Medulla oblongata (tissue), 1 donor: ENCODE measurements at regions not wholly inside any gene's neighbourhood (a gene's known extent, or its start where the extent isn't known, plus 50 kb on each side); places are given as distances from the start of the nearest gene placed in this dataset.
"Not testable (repeated sequence)": the region's sequence is repeated elsewhere in the genome, so short reads cannot be mapped to it uniquely, and the experiment has no call there.

ENCODE experiments used
- DNase-seq: peaks from one replicate; pipeline ENCODE4 v3.0.0-alpha.2; 2015; ENCODE audit errors: extremely low spot score

DNA sequence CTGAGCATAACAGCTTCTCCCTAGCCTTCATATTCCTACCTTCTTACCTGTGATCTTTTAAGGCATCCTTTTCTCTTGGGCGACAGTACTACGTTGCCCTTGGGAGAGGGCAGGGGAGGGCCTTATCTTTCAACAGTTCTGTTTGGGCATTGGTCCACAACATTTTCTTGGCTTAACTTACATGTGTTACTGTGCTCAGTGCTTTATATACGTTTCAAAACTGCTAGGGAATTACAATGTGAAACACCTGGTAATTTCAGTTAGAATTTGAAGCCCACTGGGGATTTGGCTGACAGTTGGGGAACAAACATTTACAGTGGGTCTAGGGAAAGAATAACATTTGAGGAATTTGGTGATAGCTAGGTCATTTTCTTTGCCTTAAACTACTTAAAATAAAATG lies 667.1 kb downstream of the PRIM2 start:
- not testable (repeated sequence) for DNase-seq

GRCh38 chr6:57985734-57986133 lies 668.3 kb downstream of the PRIM2 start:
- not testable (repeated sequence) for DNase-seq

DNA sequence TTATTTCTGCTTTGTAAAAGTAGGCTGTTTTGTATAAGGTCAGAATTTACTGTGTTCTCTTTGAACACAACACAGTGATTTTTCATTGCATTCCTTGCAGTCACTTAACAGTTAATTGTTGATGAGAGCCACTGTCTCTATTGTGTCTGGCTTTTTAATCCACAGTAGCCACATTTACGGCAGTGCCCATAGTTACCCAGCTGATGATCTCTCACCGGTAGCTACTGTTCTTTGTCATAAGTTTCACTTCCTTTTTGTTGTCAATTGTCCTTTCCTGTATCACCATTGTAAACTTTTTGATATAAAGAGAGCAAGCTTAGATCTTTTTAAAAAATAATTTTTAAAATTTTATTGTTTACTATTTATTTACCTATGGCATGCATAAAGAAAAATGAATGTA lies 669.2 kb downstream of the PRIM2 start:
- DNase-seq, result not testable (repeated sequence)

DNA sequence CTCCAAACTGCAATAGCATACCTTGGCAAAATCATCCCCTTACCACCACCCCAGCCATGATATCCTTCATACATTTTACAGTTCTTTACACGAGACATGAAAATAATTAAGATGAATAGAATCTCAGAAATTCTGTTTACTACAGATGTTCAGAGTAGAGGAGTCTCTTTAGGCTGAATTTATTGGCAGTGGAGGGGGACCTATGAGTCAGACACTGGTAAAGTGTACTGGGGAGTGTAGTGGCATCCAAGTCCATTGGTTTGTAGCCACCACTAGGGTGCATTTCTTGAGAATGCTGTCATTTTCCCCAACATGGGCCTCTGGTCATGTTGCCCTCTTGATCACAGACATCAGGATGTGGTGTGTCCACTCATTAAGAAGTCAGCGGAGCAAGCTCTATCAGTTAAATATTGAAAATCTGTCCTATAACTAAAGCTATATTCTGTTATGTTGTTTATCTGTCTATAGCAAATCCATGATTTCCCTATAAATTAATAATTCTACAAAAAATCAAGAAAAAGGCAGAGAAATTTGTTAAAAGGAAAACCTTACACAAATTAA lies 672.2 kb downstream of the PRIM2 start:
- DNase-seq, result not testable (repeated sequence)

DNA sequence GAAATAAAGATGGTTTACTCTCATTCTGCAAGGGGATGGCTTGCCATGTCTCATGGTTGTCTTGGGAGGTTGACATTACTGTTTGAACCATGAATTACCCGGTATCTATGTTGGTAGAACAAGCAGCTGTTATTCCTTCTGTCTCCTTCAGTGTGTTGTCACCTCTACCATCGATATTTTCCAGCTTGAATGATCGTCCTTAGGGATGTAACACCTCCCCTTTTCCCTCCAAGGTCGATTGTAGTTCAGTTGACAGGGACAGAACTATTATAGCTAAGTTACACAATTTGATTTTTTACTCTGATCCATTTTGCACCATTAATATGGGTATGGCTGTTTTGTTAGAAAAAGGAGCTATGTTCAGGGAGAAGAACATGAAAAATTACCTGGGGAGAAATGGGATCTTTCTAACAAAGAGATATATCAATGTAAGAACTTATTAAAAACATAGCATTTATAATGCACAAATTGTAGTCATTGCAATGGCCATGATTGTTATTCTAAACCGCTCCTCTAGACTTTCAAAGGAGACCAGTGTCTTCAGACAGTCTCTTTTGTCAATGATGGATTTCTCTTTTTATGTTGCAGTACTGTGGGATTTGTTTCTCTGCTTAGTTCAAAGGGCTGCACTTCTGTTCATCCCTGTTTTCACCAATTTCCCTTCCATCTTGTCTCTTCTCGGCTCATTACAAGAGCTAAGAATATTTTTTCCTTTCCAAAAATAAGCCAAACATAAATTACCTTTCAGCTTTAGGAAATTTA lies 681.6 kb downstream of the PRIM2 start:
- DNase-seq, result not testable (repeated sequence)

GRCh38 chr6:58000233-58000632 lies 682.8 kb downstream of the PRIM2 start:
- not testable (repeated sequence) for DNase-seq

GRCh38 chr6:58003417-58004167 lies 686.2 kb downstream of the PRIM2 start:
- not testable (repeated sequence) for DNase-seq

DNA sequence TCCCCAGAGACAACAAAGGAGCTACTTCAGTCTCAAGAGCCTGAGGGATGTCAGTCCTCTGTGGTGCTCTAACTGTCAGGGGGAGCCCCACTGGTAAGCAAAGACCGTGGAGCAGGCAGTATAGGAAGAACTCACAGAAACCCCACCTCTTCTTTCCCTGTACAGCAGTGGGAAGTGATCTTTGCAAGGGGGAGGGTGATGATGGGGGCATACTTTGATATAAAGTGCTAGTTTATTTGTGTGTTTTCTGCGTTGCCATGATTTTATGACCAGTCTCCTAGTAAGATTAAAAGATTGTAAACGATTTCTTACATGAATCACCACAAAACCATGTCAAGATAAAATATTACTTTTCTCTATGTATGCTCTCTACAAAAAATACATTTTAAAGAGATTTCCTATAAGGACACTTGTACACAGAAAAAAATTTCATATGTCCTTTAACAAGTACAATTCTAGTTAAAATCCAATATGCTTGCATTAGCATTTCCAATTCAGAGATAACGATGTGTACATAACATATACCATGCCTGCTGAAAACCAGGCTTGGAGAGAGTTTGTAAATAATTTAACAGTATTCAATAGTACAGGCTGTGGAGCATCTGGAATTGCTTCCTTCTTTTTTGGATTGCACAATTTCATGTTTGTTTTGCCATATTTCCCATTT lies 690.0 kb downstream of the PRIM2 start:
- DNase-seq, result not testable (repeated sequence)

GRCh38 chr6:58008001-58008335 lies 690.5 kb downstream of the PRIM2 start:
- DNase-seq, result not testable (repeated sequence)

GRCh38 chr6:58011954-58012600 lies 694.6 kb downstream of the PRIM2 start:
- DNase-seq, result not testable (repeated sequence)

GRCh38 chr6:58016614-58017013 lies 699.2 kb downstream of the PRIM2 start:
- DNase-seq, result not testable (repeated sequence)

GRCh38 chr6:58028188-58028587 lies 710.8 kb downstream of the PRIM2 start:
- DNase-seq, result peak; percentile 25

DNA sequence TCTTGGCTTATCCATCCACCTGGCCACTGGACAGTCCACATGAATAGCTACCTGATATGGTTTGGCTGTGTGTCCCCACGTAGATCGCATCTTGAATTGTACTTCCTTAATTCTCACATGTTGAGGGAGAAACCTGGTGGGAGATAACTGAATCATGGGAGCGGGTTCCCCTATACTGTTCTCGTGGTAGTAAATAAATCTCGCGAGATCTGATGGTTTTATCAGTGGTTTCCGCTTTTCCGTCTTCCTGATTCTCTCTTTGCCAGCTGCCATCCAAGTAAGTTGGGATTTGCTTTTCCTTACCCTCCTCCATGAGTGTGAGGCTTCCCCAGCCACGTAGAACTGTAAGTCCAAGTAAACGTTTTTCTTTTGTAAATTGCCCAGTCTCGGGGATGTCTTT lies 720.8 kb downstream of the PRIM2 start:
- not testable (repeated sequence) for DNase-seq

DNA sequence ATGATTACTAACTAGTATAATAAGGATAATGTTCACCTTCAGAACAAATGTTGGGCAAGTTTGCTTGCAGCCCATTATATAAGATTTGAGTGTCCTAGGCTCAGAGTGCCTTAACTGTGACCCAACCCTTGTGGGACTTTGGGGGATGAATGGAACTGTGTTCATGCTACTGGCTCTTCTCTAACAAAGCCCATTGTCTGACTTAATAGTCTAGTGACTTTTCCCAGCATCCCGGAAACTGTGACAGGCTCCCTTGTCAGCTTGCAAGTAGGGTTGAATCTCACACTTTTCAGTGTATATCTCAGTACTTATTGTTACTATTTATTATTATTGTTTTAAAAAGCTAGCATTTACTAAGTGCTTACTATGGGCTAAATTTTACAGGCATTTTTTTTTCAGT lies 729.2 kb downstream of the PRIM2 start:
- DNase-seq, result not testable (repeated sequence)

- not testable (repeated sequence) for DNase-seq
Observed at GRCh38 chr6:58047389-58047788, 730.0 kb downstream of the PRIM2 start.

- DNase-seq, result peak; percentile 21
Observed at GRCh38 chr6:58047865-58048264, 730.4 kb downstream of the PRIM2 start.

GRCh38 chr6:58055465-58056176 lies 738.2 kb downstream of the PRIM2 start:
- not testable (repeated sequence) for DNase-seq

DNA sequence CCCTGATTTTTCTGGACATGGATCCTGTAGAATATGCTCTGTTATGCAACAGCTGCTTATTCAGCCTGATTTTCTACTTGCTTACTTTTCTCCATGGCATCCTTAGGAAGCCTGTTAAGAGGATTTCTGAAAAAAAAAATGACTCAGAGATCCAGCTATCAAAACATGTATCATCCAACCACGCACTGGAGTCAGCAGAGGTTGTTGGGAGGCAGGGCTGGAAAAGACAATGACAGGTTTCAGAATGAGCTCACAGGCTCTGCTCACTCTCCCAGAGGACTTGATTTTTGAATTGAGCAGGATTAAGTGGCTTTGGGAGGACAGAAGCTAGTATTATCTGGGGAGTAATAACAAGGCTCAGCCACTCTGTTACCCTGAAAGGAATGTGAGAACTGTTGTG lies 742.3 kb downstream of the PRIM2 start:
- not testable (repeated sequence) for DNase-seq

- not testable (repeated sequence) for DNase-seq
Observed at GRCh38 chr6:58063542-58063941, 746.1 kb downstream of the PRIM2 start.

- not testable (repeated sequence) for DNase-seq
Observed at GRCh38 chr6:58067867-58068548, 750.6 kb downstream of the PRIM2 start.
